ENCODE measurements at regions not wholly inside any gene's neighbourhood (a gene's known extent, or its start where the extent isn't known, plus 50 kb on each side); places are given as distances from the start of the nearest gene placed in this dataset.

- TF ChIP-seq, protein P1, sequence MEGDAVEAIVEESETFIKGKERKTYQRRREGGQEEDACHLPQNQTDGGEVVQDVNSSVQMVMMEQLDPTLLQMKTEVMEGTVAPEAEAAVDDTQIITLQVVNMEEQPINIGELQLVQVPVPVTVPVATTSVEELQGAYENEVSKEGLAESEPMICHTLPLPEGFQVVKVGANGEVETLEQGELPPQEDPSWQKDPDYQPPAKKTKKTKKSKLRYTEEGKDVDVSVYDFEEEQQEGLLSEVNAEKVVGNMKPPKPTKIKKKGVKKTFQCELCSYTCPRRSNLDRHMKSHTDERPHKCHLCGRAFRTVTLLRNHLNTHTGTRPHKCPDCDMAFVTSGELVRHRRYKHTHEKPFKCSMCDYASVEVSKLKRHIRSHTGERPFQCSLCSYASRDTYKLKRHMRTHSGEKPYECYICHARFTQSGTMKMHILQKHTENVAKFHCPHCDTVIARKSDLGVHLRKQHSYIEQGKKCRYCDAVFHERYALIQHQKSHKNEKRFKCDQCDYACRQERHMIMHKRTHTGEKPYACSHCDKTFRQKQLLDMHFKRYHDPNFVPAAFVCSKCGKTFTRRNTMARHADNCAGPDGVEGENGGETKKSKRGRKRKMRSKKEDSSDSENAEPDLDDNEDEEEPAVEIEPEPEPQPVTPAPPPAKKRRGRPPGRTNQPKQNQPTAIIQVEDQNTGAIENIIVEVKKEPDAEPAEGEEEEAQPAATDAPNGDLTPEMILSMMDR (IDR thresholded peaks at IDR 0.05): no peak
- no peak for TF ChIP-seq POLR2A (IDR thresholded peaks at IDR 0.05)
Measured at GRCh38 chrY:12427361-12427760, 273.7 kb upstream of the USP9Y start.
